IMR-90 (cell line): ENCODE measurements at regions not wholly inside any gene's neighbourhood (a gene's known extent, or its start where the extent isn't known, plus 50 kb on each side); places are given as distances from the start of the nearest gene placed in this dataset.

Experiments
- ATAC-seq: fragments of 200-7000 bp; cut with Tn5 transposase; 2 replicates; pipeline ENCODE4 v1.9.1; 2020; ENCODE audit warnings: low read depth, mild to moderate bottlenecking, moderate library complexity
- BruUV-seq: library from RNA; stranded (reverse); fragments of 400-500 nt; replicated peaks from 2 replicates; lab custom pipeline; 2021; lab: Mats Ljungman, UMichigan
- CTCF ChIA-PET: fragments of 300-600 bp; formaldehyde crosslinking; extraction: SDS; loops from one replicate; lab custom pipeline; 2021; ENCODE audit warnings: antibody characterized with exemption; lab: Yijun Ruan, JAX
- POLR2A ChIA-PET: fragments of 300-600 bp; sonication (Branson Sonifier 250); formaldehyde crosslinking; loops from one replicate; lab custom pipeline; 2022; ENCODE audit warnings: antibody characterized with exemption; ENCODE audit not compliant: unreplicated experiment; lab: Charles Lee
- DNase-seq: peaks from one replicate; pipeline ENCODE4 v3.0.0; 2013
- H2AFZ ChIP-seq: replicated peaks from 2 replicates; pipeline ENCODE3; 2013; ENCODE audit warnings: low read length, mild to moderate bottlenecking; ENCODE audit not compliant: poor library complexity
- H2AK5ac ChIP-seq: 2 replicates; pipeline ENCODE4 v1.6.1; 2013; ENCODE audit warnings: low read depth, low read length, inconsistent platforms
- H2AK9ac ChIP-seq: replicated peaks from 2 replicates; pipeline ENCODE3; 2013; ENCODE audit warnings: mild to moderate bottlenecking, low read depth, low read length, moderate library complexity; ENCODE audit not compliant: poor library complexity
- H2BK120ac ChIP-seq: 2 replicates; pipeline ENCODE4 v1.6.1; 2013; ENCODE audit warnings: low read depth, low read length, inconsistent platforms
- H2BK15ac ChIP-seq: 3 replicates; pipeline ENCODE4 v1.6.1; 2013; ENCODE audit warnings: low read depth, low read length, inconsistent platforms
- H2BK20ac ChIP-seq: 2 replicates; pipeline ENCODE4 v1.6.1; 2013; ENCODE audit warnings: low read depth, mild to moderate bottlenecking, inconsistent platforms, low read length, moderate library complexity
- H2BK5ac ChIP-seq: 2 replicates; pipeline ENCODE4 v1.6.1; 2013; ENCODE audit warnings: mild to moderate bottlenecking, low read depth, low read length, inconsistent platforms; ENCODE audit not compliant: poor library complexity, severe bottlenecking
- H3K14ac ChIP-seq: replicated peaks from 2 replicates; pipeline ENCODE4 v1.6.1; 2013; ENCODE audit warnings: low read depth, low read length, inconsistent platforms
- H3K18ac ChIP-seq: 2 replicates; pipeline ENCODE4 v1.6.1; 2013; ENCODE audit warnings: low read depth, low read length, control low read depth
- H3K23ac ChIP-seq: 2 replicates; pipeline ENCODE4 v1.6.1; 2013; ENCODE audit warnings: low read depth, low read length, inconsistent platforms
- H3K27ac ChIP-seq: 2 replicates; pipeline ENCODE4 v1.5.1; 2013; ENCODE audit warnings: mild to moderate bottlenecking, control low read depth, low read length; ENCODE audit not compliant: insufficient read depth
- H3K27me3 ChIP-seq: 2 replicates; pipeline ENCODE4 v1.6.1; 2013; ENCODE audit warnings: low read length; ENCODE audit not compliant: control insufficient read depth, insufficient read depth
- H3K36me3 ChIP-seq: 2 replicates; pipeline ENCODE4 v1.6.1; 2013; ENCODE audit warnings: low read length, mixed read lengths; ENCODE audit not compliant: control insufficient read depth, insufficient read depth
- H3K4ac ChIP-seq: 2 replicates; pipeline ENCODE4 v1.6.1; 2013; ENCODE audit warnings: low read depth, low read length, inconsistent platforms
- H3K4me1 ChIP-seq: 2 replicates; pipeline ENCODE4 v1.6.1; 2013; ENCODE audit warnings: low read length, mixed read lengths; ENCODE audit not compliant: control insufficient read depth, insufficient read depth
- H3K4me2 ChIP-seq: 2 replicates; pipeline ENCODE4 v1.6.1; 2013; ENCODE audit warnings: low read depth, mild to moderate bottlenecking, control low read depth, low read length, moderate library complexity
- H3K4me3 ChIP-seq: 2 replicates; pipeline ENCODE4 v1.5.1; 2013; ENCODE audit warnings: low read depth, mild to moderate bottlenecking, control low read depth, low read length, moderate library complexity; ENCODE audit not compliant: insufficient read depth
- H3K56ac ChIP-seq: 2 replicates; pipeline ENCODE4 v1.6.1; 2013; ENCODE audit warnings: low read length, inconsistent platforms; ENCODE audit not compliant: insufficient read depth; ENCODE audit errors: extremely low read depth
- H3K79me1 ChIP-seq, 2 experiments: 2 replicates each; pipeline ENCODE4 v1.6.1; 2013; ENCODE audit warnings: low read length in 2 of 2, inconsistent platforms in 1 of 2, low read depth in 1 of 2
- H3K9ac ChIP-seq: 2 replicates; pipeline ENCODE4 v1.6.1; 2013; ENCODE audit warnings: low read depth, low read length, control low read depth
- H3K9me1 ChIP-seq: 2 replicates; pipeline ENCODE4 v1.6.1; 2013; ENCODE audit warnings: low read length, inconsistent platforms; ENCODE audit not compliant: insufficient read depth
- H3K9me3 ChIP-seq: 2 replicates; pipeline ENCODE4 v1.6.1; 2013; ENCODE audit warnings: low read length; ENCODE audit not compliant: control insufficient read depth, insufficient read depth
- H4K20me1 ChIP-seq: 2 replicates; pipeline ENCODE4 v1.6.1; 2013; ENCODE audit warnings: low read length, inconsistent platforms; ENCODE audit not compliant: insufficient read depth
- H4K5ac ChIP-seq: 2 replicates; pipeline ENCODE4 v1.6.1; 2013; ENCODE audit warnings: mild to moderate bottlenecking, low read depth, low read length, control low read depth
- H4K8ac ChIP-seq, 2 experiments: 2 replicates each; pipeline ENCODE4 v1.6.1; 2013; ENCODE audit warnings: low read depth in 2 of 2, low read length in 2 of 2, control low read depth in 1 of 2, inconsistent platforms in 1 of 2
- H4K91ac ChIP-seq: 2 replicates; pipeline ENCODE4 v1.6.1; 2013; ENCODE audit warnings: low read depth, low read length, inconsistent platforms; ENCODE audit not compliant: insufficient read depth
- BHLHE40 ChIP-seq: fragments of 150-350 bp; IDR thresholded peaks from 2 replicates; pipeline ENCODE4 v1.6.1; 2016; ENCODE audit warnings: mild to moderate bottlenecking, low read depth, low read length
- CEBPB ChIP-seq: IDR thresholded peaks from 2 replicates; pipeline ENCODE4 v1.6.1; 2012; ENCODE audit warnings: low read depth, low read length, improper control_type of control experiment
- CHD1 ChIP-seq: IDR thresholded peaks from 2 replicates; pipeline ENCODE4 v1.6.1; 2012; ENCODE audit warnings: low read depth, low read length, improper control_type of control experiment
- FOS ChIP-seq: fragments of 150-350 bp; IDR thresholded peaks from 2 replicates; pipeline ENCODE4 v1.6.1; 2016; ENCODE audit warnings: low read depth, low read length
- MAFK ChIP-seq: IDR thresholded peaks from 2 replicates; pipeline ENCODE4 v1.6.1; 2012; ENCODE audit warnings: low read depth, low read length, improper control_type of control experiment
- MAZ ChIP-seq: IDR thresholded peaks from 2 replicates; pipeline ENCODE4 v1.6.1; 2012; ENCODE audit warnings: low read depth, mild to moderate bottlenecking, low read length, improper control_type of control experiment, moderate library complexity, borderline replicate concordance
- MXI1 ChIP-seq: IDR thresholded peaks from 2 replicates; pipeline ENCODE4 v1.6.1; 2012; ENCODE audit warnings: low read depth, mild to moderate bottlenecking, low read length, moderate library complexity, borderline replicate concordance
- NFE2L2 ChIP-seq: fragments of 150-350 bp; IDR thresholded peaks from 2 replicates; pipeline ENCODE4 v1.6.1; 2016; ENCODE audit warnings: low read depth, mild to moderate bottlenecking, low read length
- POLR2A ChIP-seq: IDR thresholded peaks from 2 replicates; pipeline ENCODE4 v1.6.1; 2012; ENCODE audit warnings: mild to moderate bottlenecking, low read depth, low read length
- RAD21 ChIP-seq: IDR thresholded peaks from 2 replicates; pipeline ENCODE4 v1.6.1; 2012; ENCODE audit warnings: low read length, improper control_type of control experiment
- RCOR1 ChIP-seq: IDR thresholded peaks from 2 replicates; pipeline ENCODE4 v1.6.1; 2012; ENCODE audit warnings: mild to moderate bottlenecking, low read length, improper control_type of control experiment; ENCODE audit not compliant: insufficient replicate concordance
- RFX5 ChIP-seq: IDR thresholded peaks from 2 replicates; pipeline ENCODE4 v1.8.0; 2012; ENCODE audit warnings: low read depth, mild to moderate bottlenecking, low read length, moderate library complexity
- SMC3 ChIP-seq: fragments of 150-350 bp; IDR thresholded peaks from 2 replicates; pipeline ENCODE4 v1.6.1; 2016; ENCODE audit warnings: low read depth, mild to moderate bottlenecking, antibody characterized with exemption, low read length, moderate library complexity
- WGBS, 2 experiments: methylation state at CpG; one replicate each; pipeline versions ENCODE4 v1.1.5 to v1.1.7; 2013; ENCODE audit warnings: missing lambda C conversion rate in 2 of 2; ENCODE audit not compliant: insufficient read length in 1 of 2; ENCODE audit errors: extremely low coverage in 2 of 2; 5-methylcytosine and 5-hydroxymethylcytosine counted together
- dilution Hi-C: fragments of 300-500 bp; cut with HindIII; formaldehyde crosslinking; loops from one replicate; pipeline ENCODE4 v1.14.3; 2018; ENCODE audit warnings: low sequenced_read_pairs; ENCODE audit not compliant: unreplicated experiment
- in situ Hi-C: fragments of 300-500 bp; cut with MboI; formaldehyde crosslinking; loops from 3 replicates; pipeline ENCODE4 v1.14.3; 2019; ENCODE audit warnings: low sequenced_read_pairs, inconsistent platforms, mixed read lengths
- intact Hi-C: fragments of 100-400 bp; cut with micrococcal nuclease; formaldehyde crosslinking; loops from 2 replicates; pipeline ENCODE4 v1.10.0; 2022
- TF ChIP-seq, protein P1 (sequence below): fragments of 150-350 bp; IDR thresholded peaks from 2 replicates; pipeline ENCODE4 v1.6.1; 2016; ENCODE audit warnings: low read depth, mild to moderate bottlenecking, low read length, moderate library complexity, borderline replicate concordance
- TF ChIP-seq, protein P2 (sequence below): conservative IDR thresholded peaks from 2 replicates; pipeline ENCODE4 v1.5.1; 2012; ENCODE audit warnings: mild to moderate bottlenecking, low read depth, low read length, improper control_type of control experiment
- TF ChIP-seq, protein P3 (sequence below): fragments of 150-350 bp; IDR thresholded peaks from 2 replicates; pipeline ENCODE4 v1.6.1; 2017; ENCODE audit warnings: mild to moderate bottlenecking, antibody characterized with exemption, low read length, low read depth

DNA sequence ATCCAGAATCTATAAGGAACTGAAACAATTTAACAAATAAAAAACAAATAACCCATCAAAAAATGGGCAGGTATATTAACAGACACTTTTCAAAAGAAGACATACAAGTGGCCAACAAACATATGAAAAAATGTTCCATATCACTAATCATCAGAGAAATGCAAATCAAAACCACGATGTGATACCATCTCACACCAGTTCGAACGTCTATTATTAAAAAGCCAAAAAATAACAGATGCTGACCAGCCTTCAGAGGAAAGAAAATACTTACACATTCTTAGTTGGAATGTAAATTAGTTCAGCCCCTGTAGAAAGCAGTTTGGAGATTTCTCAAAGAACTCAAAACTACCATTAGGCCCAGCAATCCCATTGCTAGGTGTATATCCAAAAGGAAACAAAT lies 687.9 kb upstream of the AADAT start:
- Histone ChIP-seq H3K4me3 (no peak overlapping the region), H3K9me3 (peaks cover 14% of the 10 kb centered on the region), H4K91ac (no peak overlapping the region), H2BK5ac (no peak overlapping the region), H3K23ac (no peak overlapping the region), H2AK5ac (no peak overlapping the region), H3K27ac (no peak overlapping the region), H3K56ac (no peak overlapping the region), H3K4me2 (no peak overlapping the region), H2BK15ac (no peak overlapping the region), H3K18ac (no peak overlapping the region), H3K4ac (no peak overlapping the region), H3K14ac (no peak overlapping the region), H2AFZ (no peak overlapping the region), H4K8ac (no peak overlapping the region), H2BK20ac (no peak overlapping the region), H3K9me1 (no peaks in the 10 kb centered on the region), H3K27me3 (no peaks in the 10 kb centered on the region), H3K79me1 (no peaks in the 10 kb centered on the region), H2AK9ac (no peak overlapping the region), H4K5ac (no peak overlapping the region), H2BK120ac (no peak overlapping the region), H3K36me3 (no peaks in the 10 kb centered on the region), H3K4me1 (no peaks in the 10 kb centered on the region), H3K9ac (no peak overlapping the region), H4K20me1 (no peaks in the 10 kb centered on the region)
- WGBS, 2 experiments = no CpG with 5 or more reads among the region's 3 CpGs
- no peak for DNase-seq
- intact Hi-C loops = no loop called here
- no TSS peak for BruUV-seq
- TF ChIP-seq CHD1 (no peak), FOS (no peak), MAZ (no peak), RFX5 (no peak), RCOR1 (no peak), MAFK (no peak), SMC3 (no peak), RAD21 (no peak), MXI1 (no peak), BHLHE40 (no peak), NFE2L2 (no peak), POLR2A (no peak), CEBPB (no peak)
- TF ChIP-seq, protein P1, sequence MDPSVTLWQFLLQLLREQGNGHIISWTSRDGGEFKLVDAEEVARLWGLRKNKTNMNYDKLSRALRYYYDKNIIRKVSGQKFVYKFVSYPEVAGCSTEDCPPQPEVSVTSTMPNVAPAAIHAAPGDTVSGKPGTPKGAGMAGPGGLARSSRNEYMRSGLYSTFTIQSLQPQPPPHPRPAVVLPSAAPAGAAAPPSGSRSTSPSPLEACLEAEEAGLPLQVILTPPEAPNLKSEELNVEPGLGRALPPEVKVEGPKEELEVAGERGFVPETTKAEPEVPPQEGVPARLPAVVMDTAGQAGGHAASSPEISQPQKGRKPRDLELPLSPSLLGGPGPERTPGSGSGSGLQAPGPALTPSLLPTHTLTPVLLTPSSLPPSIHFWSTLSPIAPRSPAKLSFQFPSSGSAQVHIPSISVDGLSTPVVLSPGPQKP = no peak
- TF ChIP-seq, protein P2, sequence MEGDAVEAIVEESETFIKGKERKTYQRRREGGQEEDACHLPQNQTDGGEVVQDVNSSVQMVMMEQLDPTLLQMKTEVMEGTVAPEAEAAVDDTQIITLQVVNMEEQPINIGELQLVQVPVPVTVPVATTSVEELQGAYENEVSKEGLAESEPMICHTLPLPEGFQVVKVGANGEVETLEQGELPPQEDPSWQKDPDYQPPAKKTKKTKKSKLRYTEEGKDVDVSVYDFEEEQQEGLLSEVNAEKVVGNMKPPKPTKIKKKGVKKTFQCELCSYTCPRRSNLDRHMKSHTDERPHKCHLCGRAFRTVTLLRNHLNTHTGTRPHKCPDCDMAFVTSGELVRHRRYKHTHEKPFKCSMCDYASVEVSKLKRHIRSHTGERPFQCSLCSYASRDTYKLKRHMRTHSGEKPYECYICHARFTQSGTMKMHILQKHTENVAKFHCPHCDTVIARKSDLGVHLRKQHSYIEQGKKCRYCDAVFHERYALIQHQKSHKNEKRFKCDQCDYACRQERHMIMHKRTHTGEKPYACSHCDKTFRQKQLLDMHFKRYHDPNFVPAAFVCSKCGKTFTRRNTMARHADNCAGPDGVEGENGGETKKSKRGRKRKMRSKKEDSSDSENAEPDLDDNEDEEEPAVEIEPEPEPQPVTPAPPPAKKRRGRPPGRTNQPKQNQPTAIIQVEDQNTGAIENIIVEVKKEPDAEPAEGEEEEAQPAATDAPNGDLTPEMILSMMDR = no peak
- TF ChIP-seq, protein P3, sequence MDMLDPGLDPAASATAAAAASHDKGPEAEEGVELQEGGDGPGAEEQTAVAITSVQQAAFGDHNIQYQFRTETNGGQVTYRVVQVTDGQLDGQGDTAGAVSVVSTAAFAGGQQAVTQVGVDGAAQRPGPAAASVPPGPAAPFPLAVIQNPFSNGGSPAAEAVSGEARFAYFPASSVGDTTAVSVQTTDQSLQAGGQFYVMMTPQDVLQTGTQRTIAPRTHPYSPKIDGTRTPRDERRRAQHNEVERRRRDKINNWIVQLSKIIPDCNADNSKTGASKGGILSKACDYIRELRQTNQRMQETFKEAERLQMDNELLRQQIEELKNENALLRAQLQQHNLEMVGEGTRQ = no peak
- in situ Hi-C loops = no loop called here
- CTCF ChIA-PET = no interaction called here
- dilution Hi-C loops = no loop called here
- POLR2A ChIA-PET = no interaction called here
- ATAC-seq = no peak
